HG02642 (cell line): ENCODE measurements at regions not wholly inside any gene's neighbourhood (a gene's known extent, or its start where the extent isn't known, plus 50 kb on each side); places are given as distances from the start of the nearest gene placed in this dataset.
A peak's percentile ranks its signal among the peaks of the same experiment; 100 is the strongest.

Experiments
- ATAC-seq: cut with Tn5 transposase; IDR thresholded peaks from one replicate; pipeline ENCODE4 v1.9.1; 2021; ENCODE audit warnings: mild to moderate bottlenecking; ENCODE audit not compliant: unreplicated experiment, poor library complexity

DNA sequence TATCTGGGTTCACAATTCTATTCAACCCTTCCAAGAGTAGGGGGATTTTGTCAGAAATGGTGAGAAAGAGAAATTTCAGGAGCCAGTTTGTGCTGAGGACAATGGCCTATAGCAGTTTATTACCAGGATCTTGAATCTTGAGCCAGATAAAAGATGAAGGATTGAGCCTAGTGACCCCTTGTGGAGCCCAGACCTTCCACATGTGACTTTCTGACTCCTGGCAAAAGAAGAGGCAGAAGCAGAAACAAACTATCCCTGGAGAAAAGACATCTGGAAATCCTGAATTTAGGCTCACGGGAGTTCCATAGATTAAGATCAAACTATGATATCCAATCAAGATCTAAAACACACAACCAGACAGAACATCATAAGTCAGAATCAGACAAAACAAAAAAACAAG is 60.9 kb upstream of the CHRM2 start:
- no peak for ATAC-seq

DNA sequence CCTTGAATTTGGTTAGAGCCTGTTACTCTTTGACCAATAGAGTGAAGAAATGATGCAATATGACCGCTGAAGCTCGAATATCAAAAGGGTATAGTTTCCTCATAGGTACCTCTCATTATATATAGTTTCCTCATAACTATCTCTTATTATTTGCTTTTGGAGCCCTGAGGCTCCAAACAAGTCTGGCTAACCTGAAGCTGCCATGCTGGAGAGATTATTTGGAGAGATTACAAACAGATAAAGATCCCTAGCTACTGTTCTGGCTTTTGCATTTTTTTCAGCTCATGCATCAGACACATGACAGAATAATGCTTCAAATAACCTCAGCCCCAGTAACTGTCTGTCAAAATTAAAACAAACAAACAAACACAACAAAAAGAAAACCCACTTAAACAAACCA is 65.4 kb upstream of the CHRM2 start:
- no peak for ATAC-seq

DNA sequence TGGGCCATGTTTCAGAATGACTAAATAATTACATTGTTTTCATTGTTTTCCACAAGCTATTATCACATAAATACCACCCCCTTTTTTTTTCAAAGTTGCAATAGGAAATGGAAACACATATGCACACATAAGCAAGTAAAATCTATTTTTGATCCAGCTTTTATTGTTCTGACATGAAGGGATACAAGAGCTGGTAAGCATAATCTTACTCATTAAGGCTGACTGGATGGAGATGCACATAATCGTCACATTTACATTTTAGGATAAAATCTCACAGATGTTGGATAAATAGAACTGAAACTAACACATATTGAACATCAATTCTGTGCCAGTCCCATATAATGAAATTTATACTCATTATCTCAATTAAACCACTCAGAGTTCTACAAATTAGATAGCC is 84.5 kb upstream of the CHRM2 start:
- ATAC-seq: no peak

DNA sequence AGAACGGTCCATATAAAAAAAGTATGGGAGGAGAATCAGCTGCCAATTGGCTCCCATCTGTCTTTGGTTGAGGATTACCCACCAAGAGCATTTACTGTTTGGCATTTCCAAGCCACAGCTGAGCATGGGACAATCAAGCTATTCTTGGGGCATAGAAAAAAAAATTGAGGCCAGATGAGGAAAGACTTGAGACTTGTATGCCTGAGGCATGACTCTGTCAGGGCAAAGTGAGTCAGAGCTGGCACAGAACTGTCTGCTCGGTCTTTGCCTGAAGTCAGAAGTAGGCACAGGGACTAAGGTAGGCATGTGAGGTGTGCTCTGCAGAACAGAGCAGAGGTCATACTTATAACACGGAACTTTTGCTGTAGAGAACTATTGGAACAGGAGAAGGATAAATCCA is 126.5 kb upstream of the CHRM2 start:
- ATAC-seq: no peak

DNA sequence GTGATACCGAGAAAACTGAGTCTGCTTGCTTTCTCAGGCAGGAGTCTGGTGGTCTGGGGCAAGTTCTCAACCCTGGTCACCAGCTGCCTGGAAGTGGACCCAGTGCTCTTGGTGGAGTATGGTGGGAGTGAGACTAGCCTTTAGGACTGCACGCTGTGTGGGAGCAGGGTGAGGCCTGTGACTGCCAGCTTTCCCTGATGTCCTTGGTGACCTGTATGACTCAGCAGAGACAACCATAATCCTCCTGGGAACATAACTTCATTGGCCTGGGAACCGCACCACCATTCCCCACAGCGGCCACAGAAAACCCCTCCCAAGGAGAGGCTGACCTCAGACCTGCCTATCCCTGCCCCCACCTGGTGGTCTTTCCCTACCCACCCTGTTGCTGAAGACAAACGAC is 139.5 kb upstream of the CHRM2 start:
- ATAC-seq: no peak

DNA sequence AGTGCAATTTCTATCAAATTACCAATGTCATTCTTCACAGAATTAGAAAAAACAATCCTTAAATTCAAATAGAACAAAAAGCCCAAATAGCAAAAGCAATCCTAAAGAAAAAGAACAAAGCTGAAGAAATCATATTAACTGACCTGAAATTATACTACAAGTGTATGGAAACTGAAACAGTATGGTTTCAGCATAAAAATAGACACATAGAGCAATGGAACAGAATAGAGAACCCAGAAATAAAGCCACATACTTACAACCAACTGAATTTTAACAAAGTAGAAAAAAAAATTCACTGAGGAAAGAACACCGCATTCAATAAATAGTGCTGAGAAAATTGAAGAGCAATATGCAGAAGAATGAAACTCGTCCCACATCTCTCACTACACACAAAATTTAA is 142.0 kb upstream of the CHRM2 start:
- ATAC-seq: no peak

DNA sequence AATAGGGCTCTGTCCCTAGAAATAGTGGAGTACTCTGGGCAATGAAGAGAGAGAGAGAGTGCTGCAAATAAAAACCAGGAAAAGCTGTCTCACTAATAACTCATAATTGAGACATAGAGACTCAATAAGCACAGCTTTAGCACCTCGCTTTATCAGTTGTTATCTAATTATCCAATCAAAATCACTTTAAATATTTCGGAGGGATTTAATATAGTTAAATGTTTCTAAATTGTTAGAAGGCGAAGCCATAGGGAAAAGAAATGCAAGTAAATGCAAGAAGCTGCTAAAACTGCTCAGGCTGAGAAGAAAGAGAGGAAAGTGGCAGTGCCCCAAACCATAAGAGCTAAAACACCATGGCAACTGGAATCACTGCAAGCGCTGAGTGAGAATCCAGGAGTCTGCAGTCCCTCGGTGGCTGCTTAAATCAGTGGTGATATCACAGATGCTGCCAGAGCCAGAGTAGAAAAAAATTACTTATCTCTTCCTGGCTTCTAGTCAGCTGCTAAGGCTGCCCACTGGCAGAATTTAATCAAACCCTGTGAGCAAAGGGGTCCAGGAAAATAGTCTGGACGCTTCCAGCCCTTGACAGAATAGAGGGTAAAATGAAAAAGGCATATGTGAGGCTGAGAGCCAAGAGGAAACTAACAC is 150.4 kb upstream of the CHRM2 start:
- ATAC-seq: no peak

DNA sequence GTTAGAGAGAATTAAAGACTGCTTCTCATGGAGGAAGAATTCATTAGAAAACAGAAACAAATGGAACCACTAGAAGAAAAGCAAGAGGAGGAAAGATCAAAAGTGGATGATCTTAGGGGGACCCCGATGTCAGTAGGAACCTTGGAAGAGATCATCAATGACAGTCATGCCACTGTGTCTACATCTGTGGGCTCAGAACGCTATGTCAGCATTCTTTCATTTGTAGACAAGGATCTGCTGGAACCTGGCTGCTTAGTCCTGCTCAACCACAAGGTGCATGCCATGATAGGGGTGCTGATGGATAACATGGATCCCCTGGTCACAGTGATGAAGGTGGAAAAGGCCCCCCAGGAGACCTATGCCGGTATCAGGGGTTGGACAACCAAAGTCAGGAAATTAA is 154.4 kb upstream of the CHRM2 start:
- no peak for ATAC-seq

DNA sequence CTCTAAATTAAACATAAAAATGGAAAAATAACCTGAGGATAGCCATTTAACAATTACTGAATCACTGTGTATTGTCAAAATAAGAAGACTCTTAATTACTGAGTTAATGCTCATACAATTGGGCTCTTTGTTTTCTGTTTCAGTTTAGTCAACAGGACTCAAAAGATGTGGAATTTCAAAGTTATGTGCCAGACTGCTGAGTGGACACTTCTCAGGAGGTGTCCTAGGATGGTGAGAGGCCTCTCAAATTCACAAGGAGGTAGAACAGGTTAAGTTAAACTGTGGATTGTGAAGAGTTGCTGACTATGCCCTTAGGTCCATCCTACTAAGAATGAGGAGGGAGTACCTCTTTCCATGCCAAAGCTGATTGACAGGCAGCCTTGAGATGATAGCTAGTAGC is 157.7 kb upstream of the CHRM2 start:
- ATAC-seq: no peak

- ATAC-seq: no peak
Measured at GRCh38 chr7:136709876-136710275, 158.6 kb upstream of the CHRM2 start.

GRCh38 chr7:136702913-136703312 is 165.5 kb upstream of the CHRM2 start:
- ATAC-seq: no peak

GRCh38 chr7:136698977-136699376 is 169.5 kb upstream of the CHRM2 start:
- ATAC-seq: no peak

DNA sequence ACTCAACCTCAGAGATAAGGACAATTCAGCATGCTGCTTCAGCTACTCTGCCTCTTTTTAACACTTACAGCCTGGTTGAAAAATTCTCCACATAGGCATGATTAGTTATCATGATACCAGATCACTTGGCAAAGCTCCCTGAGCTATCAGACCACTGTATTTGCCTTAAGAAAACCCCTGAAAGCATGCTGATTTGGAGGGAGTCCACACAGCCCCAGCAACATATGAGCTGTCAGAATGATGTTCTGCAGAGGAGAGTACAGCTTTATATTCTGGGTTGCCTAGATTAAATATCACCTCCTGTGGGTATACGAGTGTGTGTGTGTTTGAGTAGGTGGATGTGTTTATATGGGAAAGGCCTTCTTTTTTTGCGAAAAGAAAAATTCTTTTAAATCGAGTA is 170.2 kb upstream of the CHRM2 start:
- no peak for ATAC-seq

GRCh38 chr7:136697271-136697670 is 171.2 kb upstream of the CHRM2 start:
- ATAC-seq: no peak

DNA sequence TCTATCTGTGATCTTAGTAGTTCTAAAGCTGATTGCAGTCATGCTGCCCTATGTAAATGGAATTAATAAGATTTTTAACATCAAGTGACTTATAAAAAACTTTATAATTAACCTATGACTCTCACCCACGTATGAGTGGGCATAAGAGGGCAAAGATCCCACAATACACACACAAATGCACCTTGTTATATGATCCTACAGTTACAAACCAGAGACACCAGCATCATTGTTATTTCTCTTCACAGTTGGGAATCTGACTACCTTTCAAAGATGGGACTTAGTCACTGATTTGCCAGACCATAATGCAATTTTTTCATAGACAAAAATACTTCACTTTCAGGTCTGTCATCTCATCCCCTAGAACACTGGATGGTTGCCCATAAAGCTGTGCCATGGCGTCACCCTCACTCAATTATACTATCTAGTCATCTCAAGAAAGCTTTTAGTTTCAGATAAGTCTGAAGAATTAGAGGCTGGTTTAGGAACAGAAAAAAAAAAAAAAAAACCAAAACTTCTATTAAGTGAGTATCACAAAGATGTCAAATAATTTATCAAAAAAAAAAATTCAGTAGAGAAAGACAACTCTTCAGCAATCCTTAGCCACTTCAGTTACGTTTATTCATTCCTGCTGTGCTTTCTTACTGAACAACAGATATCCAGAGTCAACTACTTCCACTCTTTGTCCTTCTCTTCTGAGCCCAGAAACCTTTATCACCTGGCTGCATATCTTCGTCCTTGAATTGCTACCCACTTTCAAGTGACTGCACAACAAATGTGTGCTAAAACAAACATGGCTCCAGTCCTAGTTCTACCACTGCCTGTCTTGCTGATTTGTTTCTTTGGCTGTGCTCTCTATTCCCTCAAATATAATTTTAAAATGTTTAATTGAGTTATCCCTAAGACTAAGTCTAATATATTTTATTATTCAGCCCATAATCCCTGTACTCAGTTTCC is 175.0 kb upstream of the CHRM2 start:
- no peak for ATAC-seq

- ATAC-seq: no peak
Measured at GRCh38 chr7:136692221-136692620, 176.2 kb upstream of the CHRM2 start.

GRCh38 chr7:136688601-136689000 is 179.9 kb upstream of the CHRM2 start:
- ATAC-seq: no peak

DNA sequence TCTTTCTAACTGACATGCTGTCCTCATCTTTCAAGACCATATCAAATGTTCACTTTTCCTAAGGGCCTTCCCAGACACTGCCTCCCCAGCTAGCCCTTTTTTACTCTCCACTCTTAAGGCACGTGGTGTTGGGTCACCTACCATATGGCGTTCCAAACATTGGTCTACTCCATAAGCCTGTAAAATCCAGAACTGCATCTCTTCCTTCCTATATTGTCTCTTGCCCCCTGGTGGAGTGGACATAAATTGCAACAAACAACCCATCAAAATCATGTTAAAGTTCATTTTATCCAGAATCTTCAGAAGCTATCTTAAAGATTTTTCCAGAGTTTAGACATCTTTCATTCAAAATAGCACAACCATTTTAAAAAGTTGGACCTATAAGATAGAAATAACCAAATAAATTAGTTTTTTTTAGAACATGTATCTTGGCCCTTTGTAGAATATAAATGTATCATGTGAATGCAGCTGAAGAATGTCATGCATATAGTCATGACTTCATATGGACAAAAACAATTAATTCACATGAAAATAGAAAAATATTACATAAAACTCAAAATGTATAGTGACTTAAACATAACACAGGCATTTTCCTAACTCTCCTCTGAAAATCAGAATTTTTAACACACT is 180.6 kb upstream of the CHRM2 start:
- peak; percentile 60 for ATAC-seq

DNA sequence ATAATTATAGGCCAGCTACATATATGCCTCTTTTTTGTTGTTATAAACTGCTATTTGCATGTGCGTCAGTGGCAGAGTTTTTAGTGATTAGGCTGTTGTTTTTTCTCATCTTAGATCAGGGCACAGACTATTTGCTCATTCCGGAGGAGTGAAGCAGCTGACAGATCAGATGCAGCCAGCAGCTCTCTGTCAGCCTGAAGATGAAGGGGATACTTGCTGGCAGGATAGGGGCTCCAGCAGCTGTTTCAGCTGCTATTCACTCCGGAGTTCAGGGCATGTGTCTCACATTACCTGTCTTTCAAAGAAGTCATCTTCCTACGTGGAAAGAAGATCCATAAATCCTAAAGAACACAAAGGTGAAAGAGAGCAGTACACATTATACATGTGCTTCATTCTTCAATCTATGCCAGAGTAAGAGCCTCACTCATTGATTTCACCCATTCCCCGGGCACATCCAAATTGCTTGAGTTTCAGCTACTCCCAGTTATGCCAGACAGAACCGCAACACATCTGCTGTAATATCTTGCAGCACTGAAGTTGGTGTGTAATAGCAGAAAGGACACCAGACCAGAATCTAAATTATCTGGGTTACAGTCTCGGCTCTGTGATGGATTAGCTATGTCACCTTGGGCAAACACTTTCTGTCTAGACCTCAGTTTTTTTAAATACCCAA is 182.8 kb upstream of the CHRM2 start:
- ATAC-seq: no peak

DNA sequence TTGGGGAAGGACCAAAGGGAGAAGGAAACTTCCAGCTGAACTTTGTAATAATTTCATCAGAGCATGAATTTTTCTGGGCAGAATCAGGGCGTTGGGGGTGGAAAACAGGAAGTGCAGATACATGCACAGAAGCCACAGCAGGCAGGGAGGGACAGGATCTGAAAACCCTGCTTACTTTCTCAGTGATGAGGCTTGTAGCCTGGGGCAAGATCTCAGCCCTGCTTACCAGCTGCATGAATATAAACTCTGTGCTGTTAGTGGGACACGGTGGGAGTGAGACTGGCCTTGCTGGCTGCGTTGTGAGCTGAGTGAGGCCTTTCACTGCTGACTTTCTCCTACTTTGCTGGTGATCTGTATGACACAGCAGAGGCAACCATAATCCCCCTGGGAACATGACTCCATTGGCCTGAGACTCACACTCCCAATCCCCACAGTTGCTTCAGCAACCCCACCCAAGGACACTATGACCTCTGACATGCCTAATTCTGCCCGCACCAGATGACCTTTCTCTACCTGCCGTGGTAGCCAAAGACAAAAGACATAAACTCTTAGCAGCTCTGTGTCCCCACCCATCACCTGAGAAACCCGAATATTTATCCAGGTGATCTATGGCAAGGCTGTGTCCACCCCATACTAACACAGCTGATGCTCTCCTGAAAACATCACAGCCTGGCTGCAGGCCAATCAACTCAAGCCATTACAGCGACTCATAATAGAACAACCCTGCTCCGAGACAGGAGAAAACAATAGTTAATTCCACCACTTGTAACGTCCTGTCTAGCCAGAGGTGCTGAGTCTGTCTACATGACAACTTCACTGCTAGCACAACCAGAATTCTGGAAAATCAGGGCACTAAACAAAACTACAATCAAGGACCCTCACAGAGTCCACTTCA is 190.7 kb upstream of the CHRM2 start:
- no peak for ATAC-seq
